ENCODE measurements at regions not wholly inside any gene's neighbourhood (a gene's known extent, or its start where the extent isn't known, plus 50 kb on each side); places are given as distances from the start of the nearest gene placed in this dataset.

- H3K4me1 ChIP-seq, result no peaks in the 10 kb centered on the region
- no peak overlapping the region for H3K4me3 ChIP-seq (replicated peaks in 1 of 3)
- no peak for DNase-seq
- no peak for TF ChIP-seq POLR2A (IDR thresholded peaks at IDR 0.05)
- TF ChIP-seq, protein P1, sequence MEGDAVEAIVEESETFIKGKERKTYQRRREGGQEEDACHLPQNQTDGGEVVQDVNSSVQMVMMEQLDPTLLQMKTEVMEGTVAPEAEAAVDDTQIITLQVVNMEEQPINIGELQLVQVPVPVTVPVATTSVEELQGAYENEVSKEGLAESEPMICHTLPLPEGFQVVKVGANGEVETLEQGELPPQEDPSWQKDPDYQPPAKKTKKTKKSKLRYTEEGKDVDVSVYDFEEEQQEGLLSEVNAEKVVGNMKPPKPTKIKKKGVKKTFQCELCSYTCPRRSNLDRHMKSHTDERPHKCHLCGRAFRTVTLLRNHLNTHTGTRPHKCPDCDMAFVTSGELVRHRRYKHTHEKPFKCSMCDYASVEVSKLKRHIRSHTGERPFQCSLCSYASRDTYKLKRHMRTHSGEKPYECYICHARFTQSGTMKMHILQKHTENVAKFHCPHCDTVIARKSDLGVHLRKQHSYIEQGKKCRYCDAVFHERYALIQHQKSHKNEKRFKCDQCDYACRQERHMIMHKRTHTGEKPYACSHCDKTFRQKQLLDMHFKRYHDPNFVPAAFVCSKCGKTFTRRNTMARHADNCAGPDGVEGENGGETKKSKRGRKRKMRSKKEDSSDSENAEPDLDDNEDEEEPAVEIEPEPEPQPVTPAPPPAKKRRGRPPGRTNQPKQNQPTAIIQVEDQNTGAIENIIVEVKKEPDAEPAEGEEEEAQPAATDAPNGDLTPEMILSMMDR (IDR thresholded peaks at IDR 0.05), result no peak
- WGBS, 2 donors, result 88 to 94% methylated on average over 2 of the region's 2 CpGs
- no peaks in the 10 kb centered on the region for H3K9me3 ChIP-seq
- H3K27me3 ChIP-seq, result no peaks in the 10 kb centered on the region
- no peak overlapping the region for H3K27ac ChIP-seq
- H3K36me3 ChIP-seq, result no peaks in the 10 kb centered on the region
- intact Hi-C loops (cut with DNase I), result no loop called here
These were observed 99.1 kb upstream of the PIK3R1 start for GRCh38 chr5:68116408-68116807.

DNA sequence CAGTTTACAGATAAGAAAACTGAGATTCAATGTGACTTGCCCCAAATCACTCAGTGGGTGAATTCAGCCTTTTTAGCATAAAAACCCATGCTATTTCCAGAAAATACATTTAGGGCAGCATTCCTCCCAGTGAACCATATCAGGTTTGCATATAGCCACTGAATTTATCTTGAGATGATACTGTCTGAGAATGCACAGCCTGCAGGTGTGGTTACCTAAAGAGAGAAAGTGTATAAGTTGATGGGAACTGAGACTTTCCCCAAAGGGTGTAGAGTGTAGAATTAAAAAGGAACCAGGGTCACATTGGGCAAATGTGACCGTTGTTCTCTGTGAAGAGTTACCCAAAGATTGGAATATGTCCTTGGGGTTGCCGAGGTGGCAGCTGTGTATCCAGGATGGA is 100.0 kb upstream of the PIK3R1 start:
- no peak overlapping the region for H3K27ac ChIP-seq
- no peak for TF ChIP-seq POLR2A (IDR thresholded peaks at IDR 0.05)
- TF ChIP-seq, protein P1 (IDR thresholded peaks at IDR 0.05), result no peak
- no peaks in the 10 kb centered on the region for H3K36me3 ChIP-seq
- no peaks in the 10 kb centered on the region for H3K4me1 ChIP-seq
- intact Hi-C loops (cut with DNase I), result no loop called here
- H3K27me3 ChIP-seq, result no peaks in the 10 kb centered on the region
- WGBS, 2 donors, result 91 to 98% methylated on average over 2 of the region's 2 CpGs
- DNase-seq, result no peak
- no peaks in the 10 kb centered on the region for H3K9me3 ChIP-seq
- no peak overlapping the region for H3K4me3 ChIP-seq (replicated peaks in 1 of 3)

DNA sequence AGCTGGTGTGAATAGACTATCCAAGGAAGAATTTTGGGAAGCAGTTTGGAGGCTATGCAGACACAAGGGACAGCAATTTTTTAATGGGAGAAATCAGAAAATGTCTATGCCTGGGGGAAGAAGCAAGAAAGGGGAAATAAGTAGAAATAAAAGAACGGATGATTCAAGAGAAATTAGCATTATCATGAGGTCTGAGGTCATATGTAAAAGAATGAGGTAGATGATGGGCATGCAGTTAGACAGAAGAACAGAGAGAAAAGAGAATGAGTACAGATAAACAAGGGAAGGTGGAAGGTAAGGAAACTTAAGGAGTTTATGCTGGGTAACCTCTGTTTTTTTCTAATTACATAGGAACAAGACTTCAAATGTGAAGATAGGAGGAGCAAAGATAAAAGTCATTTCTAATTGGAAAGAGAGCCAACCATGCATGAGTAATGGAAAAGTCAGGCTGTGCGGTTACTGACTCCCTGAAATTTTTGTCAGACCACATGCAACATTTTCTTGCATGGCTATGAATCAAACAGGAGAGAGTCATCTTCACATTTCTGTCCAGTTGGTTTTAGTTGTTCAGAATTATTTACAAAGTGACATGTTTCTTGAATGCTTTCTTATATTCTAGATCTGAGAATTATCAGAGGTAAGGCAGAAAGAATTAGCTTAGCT is 101.0 kb upstream of the PIK3R1 start:
- H3K27me3 ChIP-seq, result no peaks in the 10 kb centered on the region
- H3K4me3 ChIP-seq (replicated peaks in 1 of 3), result no peak overlapping the region
- TF ChIP-seq, protein P1 (IDR thresholded peaks at IDR 0.05), result no peak
- no peak for TF ChIP-seq POLR2A (IDR thresholded peaks at IDR 0.05)
- DNase-seq, result no peak
- no peaks in the 10 kb centered on the region for H3K36me3 ChIP-seq
- intact Hi-C loops (cut with DNase I), result no loop called here
- no peaks in the 10 kb centered on the region for H3K9me3 ChIP-seq
- WGBS, 2 donors, result 84 to 90% methylated on average over 2 of the region's 2 CpGs
- H3K4me1 ChIP-seq, result no peaks in the 10 kb centered on the region
- no peak overlapping the region for H3K27ac ChIP-seq

DNA sequence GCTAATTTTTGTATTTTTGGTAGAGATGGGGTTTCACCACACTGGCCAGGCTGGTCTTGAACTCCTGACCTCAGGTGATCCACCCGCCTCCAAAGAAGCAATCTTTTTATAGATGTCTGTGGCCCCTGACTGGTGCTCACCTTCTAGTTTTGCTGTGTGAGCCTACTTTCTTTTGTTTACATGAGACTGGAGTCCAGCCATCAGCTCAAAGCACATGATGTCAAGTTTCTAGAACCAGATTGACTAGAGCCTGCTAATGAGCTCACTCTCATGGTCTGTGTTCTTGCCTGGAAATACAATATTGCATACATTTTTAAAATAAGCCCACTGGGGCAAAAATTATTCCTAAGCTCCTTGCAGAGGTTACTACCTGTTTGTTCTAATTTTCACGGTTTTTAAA is 102.9 kb upstream of the PIK3R1 start:
- TF ChIP-seq POLR2A (IDR thresholded peaks at IDR 0.05), result no peak
- TF ChIP-seq, protein P1 (IDR thresholded peaks at IDR 0.05), result no peak
- 91 to 96% methylated on average over 2 of the region's 2 CpGs for WGBS, 2 donors
- DNase-seq, result no peak
- no peak overlapping the region for H3K4me3 ChIP-seq (replicated peaks in 1 of 3)
- H3K27ac ChIP-seq, result no peak overlapping the region
- no peaks in the 10 kb centered on the region for H3K4me1 ChIP-seq
- H3K9me3 ChIP-seq, result no peaks in the 10 kb centered on the region
- H3K36me3 ChIP-seq, result no peaks in the 10 kb centered on the region
- intact Hi-C loops (cut with DNase I), result no loop called here
- no peaks in the 10 kb centered on the region for H3K27me3 ChIP-seq

GRCh38 chr5:68110894-68111293 is 104.7 kb upstream of the PIK3R1 start:
- no peaks in the 10 kb centered on the region for H3K36me3 ChIP-seq
- WGBS, 2 donors, result 80 to 87% methylated on average over 1 of the region's 1 CpG
- no peak for DNase-seq
- H3K9me3 ChIP-seq, result no peaks in the 10 kb centered on the region
- intact Hi-C loops (cut with DNase I), result no loop called here
- H3K27me3 ChIP-seq, result no peaks in the 10 kb centered on the region
- TF ChIP-seq, protein P1 (IDR thresholded peaks at IDR 0.05), result no peak
- TF ChIP-seq POLR2A (IDR thresholded peaks at IDR 0.05), result no peak
- H3K4me3 ChIP-seq (replicated peaks in 1 of 3), result no peak overlapping the region
- no peak overlapping the region for H3K27ac ChIP-seq
- H3K4me1 ChIP-seq, result no peaks in the 10 kb centered on the region
